Stimulated activated CD8-positive, alpha-beta memory T cell treated with anti-CD3 and anti-CD28 coated beads, Interleukin-12 subunit alpha, Interleukin-12 subunit beta, amount 100 ng/mL, for 24 hours (primary cell): ENCODE measurements at regions not wholly inside any gene's neighbourhood (a gene's known extent, or its start where the extent isn't known, plus 50 kb on each side); places are given as distances from the start of the nearest gene placed in this dataset.
"Not testable (repeated sequence)": the region's sequence is repeated elsewhere in the genome, so short reads cannot be mapped to it uniquely, and the experiment has no call there.

Source experiments
- DNase-seq: peaks from one replicate; pipeline ENCODE4 v3.0.0-alpha.2; 2020; ENCODE audit errors: extremely low read depth

DNA sequence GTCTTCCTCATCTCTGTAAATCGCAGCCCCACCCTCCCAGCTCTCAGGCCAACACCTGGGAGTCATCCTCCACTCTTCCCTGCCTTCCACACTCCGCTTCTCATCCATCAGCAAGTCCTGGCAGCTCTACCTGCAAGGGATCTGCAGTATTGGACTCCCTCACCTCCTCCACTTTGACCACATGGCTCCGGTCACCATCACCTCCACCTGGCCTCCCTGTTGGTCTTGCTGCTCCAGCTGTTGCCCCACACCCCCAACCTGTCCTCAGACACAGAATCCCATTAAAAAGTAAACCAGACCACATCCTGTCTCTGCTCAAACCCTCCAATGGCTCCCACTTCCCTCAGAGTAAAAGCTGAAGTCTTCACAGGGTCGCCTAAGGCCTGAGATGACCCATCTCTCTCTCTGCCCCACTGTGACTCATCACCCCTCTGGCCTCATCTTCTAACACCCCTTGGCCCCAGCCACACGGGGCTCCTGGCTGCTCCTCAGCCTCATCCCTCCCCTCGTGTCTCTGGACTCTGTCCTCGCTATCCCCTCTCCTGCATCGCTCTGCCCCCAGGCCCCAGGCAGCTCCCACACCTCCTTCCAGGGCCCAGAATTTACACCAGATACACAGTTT, 185.1 kb upstream of the SULF2 start:
- no peak for DNase-seq

DNA sequence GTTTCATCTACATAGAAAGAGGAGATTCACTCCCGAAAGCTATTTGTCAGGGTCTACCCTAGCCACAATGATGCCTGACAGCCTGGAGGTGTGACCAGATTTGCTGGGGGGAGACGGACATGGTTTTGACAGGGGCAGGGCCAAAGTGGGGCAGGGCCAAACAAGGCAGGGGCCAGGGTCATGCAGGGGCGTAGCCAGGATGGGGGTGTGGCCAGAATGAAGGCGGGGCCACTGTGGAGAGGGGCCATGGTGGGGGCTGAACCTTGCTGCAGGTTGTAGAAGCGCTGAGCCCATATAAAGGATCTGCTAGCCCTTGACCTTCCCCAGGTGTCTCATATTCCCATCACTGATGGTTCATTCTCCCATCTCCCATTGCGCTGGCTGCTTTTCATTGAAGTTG, 184.1 kb upstream of the SULF2 start:
- no peak for DNase-seq

DNA sequence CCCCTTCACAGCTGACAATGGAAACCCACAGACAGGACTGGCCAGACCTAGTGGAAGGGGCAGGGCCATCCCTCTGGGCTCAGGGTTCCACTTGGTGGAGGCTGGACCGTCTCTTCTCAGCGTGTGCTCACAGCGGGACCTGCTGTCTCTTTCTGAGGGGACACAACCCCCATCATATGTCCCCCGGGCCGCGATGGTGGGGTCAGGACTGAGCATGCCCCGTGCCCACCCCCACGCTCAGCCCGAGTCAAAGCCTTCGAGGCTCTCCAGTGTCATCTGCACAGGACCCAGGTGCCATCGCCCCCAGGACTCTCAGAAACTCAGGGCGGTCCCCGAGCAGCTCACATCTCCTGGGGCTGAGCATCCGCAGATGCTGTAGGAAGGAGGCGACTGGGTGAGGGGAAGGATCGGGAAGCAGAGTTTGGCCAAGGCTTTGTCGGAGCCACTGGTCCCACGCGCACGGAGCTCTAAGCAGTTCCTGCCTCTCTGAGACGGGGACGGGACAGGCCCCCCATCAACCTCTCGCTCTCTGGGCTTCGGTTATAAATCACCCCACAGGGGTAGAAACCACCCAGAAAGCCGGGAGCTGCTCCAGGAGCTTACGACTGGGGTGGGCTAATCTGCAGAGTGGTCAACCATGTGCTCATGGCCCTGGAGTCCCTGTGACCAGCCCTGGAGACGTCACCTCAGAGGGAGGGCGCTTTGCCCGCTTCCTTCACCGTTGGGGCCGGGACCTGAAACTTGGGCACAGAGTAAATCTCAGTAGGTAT, 183.4 kb upstream of the SULF2 start:
- DNase-seq: no peak

DNA sequence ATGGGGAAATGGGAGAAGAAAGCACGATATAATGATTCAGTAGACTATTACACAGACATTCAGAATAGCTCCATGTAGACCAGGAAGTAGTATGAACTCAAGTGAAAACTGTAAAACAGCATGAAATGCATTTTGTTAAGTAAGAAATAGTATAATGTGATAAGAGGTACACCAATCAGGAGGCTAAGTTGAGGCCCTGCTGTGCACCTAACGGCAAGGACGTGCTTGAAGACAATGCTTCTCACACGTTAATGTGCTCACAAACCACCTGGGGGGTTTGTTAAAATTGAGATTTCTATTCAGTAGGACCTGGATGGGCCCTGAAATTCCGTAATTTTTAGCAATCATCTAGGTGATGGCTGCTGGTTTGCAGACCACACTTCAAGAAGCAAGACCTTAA, 178.9 kb upstream of the SULF2 start:
- DNase-seq: no peak

DNA sequence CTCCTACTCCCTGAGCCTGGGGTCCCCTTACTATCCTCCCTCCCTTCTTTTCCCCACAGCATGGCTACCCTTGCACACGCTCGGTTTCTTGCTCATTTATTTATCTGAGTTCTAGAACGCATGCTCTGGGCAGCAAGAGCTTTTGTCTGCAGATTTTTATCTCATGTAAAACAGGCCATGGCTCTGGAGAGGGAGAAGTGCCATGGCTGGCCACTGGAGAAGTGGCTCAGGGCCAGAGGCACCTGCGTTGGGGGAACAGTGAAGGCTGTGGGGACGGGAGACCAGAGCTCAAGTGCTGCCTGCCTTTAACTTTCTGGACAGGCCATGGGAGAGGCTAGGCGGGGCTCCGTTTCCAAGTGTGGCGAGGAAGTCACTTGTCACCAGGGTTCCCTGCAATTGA, 177.7 kb upstream of the SULF2 start:
- DNase-seq: no peak

DNA sequence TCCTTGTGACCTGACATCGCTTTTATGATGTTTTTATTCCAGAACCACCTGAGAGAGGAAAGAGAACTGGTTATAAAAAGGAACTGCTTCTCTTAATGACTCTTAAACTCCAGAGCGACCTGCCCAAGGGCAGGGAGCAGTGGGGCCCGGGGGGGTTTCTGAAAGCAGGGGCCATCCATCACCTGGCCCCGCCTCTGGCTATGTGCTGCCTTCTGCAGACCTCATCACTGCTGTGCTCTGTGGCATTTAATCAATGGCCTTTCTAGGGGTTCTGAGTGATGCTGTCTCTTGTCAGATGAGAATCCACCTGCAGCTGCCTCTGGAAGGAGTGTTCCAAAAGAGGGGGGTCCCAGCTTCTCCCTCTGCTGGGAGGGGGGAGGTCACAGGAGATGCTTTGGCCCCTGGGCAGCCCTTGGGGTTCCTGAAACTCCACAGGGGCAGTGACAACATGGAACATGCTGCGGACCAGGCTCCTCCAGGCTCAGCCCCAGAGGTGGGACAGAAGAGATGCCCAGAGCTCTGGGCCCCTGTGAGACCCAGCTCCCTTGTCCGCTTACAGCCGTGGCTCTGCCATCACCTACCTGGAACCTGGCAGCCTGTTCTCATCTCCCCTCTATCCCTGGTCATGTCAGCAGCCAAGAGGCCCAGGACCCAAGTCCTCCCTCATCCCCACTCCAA, 177.1 kb upstream of the SULF2 start:
- DNase-seq: no peak

DNA sequence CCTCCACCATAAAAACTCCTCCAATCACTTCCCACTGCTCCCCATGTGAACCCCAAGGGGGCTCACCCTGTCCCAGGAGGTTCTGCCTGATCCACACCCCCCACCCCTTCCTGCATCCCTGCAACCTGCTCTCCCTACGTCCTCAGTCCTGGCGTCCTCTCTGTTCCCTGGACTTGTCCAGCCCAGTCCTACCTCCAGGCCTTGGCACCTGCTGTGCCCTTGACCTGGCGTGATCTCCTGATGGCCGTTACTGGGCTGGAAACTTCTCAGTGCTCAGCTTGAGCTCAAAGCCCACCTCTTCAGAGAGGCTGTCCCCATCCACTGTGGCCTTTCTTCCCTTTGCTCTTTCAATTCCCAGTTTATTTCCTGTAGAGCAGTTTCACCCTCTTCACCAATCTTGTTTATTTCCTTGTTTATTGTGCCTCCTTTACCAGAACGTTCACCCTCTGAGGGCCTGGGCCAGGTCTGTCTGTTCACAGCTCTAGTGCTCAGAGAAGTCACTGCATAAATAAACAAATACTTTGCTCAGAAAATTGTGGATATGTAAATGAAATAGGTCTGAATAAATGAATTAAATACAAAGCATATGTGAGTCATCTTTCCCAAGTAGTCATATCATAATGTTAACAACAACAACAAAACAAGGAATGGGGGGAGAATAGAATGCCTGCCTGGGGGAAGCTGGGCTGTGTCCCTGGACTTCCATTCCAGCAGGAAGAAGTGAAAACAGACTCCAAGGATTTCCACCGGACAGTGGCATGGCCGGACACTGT, 175.7 kb upstream of the SULF2 start:
- no peak for DNase-seq

DNA sequence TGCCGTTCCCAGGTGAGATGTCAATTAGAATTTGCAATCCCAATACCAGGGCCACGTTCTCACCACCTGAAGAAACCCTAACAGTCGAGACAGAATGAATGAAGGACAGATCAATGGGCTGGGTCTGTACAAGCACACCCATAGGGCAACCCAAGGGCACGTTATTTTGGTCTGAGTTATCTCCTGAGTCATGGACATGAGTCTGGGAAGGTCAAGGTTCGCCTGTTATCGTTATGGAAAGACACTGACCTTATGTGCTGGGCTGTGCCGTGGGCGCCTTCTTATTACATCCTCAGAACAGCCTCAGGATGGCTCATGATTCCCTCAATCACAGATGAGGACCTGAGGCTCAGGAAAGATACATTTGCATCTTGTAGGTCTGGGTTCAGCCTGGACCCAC, 175.0 kb upstream of the SULF2 start:
- DNase-seq: no peak

DNA sequence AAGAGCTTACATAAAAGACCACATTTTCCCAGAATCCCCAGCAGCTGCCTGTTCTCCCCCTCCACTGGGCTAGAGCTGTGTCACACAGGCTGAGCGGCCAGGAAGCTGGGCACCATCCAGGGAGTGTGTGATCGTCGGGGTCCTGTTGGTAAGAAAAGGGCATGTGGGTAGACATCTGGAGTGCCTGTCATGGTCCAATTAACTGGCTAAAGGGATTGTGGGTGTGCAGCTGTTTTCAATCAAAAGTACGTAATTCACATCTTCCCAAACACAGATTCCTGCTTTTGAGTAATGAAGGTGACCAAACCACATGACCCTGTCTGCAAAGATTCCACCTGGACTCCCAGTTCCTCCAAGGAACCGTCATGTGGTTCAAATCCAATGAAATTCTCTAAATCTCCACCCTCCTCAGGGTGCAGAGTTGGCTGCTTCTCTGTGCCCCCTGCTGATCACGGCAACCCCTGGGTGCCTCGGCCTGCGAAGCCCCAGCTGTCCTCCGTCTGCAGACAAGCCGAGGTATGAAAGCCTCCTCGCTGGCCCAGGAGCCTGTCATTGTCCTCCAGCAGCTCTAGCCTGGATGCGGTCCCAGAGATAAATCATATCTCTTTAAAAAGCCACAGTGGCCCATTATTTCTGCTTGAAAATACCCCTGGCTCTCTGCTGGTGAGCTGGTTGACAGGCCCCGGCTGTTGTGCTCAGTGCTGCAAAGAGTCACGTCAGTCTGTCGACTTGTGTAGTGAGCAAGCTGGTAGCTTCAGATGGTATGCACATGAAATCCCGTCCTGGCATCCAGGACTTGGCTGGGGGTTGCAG, 172.9 kb upstream of the SULF2 start:
- not testable (repeated sequence) for DNase-seq

DNA sequence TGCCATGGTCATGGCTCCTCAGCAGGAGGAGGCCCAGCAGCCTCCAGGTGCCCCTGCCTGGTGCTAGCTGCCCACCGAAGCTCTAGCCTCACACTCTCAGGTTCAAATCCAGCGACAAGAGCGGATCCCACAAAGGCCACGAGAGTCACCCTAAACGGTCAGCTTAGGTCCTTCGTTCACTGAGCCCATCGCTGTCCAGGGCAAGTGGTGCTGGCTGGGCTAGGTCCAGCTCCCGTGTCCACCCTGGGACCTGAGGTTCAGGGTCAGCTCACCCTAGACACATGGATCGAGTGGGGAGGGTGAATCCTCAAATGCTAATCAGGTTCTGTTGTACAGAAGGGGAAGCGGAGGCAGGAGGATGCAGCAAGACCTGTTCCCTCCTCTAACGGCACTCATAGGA, 171.9 kb upstream of the SULF2 start:
- no peak for DNase-seq

DNA sequence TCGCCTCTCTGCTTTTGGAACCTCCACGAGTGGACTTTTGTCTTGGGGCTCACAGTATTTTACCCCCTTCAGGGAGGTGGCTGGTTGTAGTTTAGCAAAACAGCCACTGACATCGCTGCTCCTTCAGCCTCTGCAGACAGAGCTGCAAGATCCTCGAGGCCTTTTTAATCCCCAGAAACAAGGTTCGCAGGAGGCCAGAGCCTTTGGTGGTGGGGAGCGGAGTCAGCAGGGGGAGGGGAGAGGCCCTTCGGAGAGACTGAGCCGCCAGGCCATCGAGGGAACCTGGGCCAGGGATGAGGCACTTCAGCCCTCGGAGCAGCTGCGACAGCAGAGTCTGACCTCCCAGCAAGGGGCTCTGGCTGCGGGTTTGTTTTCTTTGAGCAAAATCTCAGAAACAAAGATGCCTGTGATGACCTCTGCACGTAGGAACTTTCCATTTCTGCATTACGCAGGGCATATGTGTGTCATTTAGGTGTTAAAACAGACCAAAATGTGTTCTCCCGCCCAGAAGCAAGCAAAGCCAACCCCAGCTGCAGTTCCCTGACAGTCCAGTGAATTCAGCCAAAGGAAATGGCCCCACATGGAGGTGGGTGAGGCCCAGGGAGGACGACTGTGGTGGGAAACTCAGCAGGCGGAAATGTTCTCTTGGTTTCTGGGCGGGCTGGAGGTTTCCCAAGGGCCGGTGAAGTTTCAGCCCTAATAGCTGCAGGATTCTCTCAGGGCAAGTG, 171.2 kb upstream of the SULF2 start:
- no peak for DNase-seq

DNA sequence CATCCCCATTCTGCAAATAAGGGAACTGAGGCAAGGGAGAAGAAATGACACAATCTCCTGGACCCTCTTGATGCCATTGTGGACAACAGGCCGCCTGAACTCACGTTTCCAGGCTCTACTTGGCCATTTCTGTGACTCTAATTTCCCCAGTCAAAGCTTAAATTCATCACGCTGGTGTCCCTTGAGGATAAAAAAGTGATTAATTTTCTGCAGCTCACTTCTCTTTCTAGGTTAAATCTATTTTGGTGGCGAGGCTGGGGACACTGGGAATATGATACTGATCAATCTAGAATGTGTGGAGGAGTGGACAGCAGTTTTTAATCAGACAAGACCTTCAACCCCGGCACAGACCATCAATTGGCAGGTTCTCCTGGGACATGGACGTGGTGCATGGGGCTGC, 168.2 kb upstream of the SULF2 start:
- DNase-seq: no peak

DNA sequence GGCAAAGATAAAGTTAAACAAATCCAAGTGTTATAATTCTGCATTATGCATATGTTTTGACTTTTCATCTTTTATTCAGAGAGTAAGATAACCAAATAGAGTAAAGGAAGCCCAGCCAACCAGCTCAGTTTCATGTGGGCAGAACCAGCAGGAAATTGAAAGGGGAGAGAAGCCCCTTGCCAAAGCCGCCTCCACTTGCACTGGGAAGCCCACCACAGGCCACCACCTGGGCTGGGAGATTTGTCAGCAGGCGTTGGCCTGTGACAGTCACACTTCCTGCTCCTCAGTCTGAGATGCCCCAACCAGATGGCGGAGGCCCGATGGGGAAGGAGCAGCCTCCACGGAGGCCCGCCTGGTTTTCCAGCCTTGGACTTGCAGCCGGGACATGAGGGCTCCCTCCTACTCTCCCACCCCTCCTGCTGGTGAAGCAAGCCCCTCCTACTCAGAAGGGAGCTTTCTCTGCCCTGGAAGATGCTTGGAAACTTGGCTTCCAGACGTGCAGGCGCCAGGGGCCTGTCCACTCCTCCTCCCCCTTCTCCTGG, 166.8 kb upstream of the SULF2 start:
- no peak for DNase-seq

DNA sequence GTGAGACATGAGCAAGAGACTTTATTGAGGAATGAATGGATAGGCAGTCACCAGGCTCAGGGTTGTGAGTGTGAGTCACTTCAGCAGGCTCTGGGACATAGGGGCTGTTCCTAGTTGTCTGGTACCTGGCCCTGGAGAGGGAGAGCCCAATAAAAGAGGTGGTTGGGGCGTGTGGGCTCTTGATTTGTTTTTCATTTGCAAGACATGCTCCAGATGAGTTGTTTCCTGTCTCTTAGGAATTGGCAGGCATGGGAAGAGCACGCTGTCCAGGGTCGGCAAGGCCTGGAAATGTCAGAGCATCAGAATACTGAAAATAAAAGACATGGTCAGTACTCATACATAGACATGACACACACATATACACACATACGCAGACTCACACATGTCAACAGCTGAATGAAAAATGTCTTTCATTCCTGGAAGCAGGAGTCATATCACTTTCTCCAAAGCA, 166.3 kb upstream of the SULF2 start:
- DNase-seq: no peak

DNA sequence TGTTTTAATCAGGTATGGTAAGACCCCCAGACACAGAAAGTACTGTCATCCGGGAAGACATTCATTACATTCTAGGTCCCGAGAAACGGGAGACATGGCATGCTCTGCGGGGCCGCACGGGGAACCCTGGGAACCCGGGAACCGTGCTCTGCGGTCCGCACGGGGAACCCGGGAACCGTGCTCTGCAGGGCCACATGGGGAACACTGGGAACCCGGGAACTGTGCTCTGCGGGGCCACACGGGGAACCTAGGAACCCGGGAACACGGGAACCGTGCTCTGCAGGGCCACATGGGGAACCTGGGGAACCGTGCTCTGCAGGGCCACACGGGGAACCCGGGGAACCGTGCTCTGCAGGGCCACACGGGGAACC, 165.6 kb upstream of the SULF2 start:
- no peak for DNase-seq

DNA sequence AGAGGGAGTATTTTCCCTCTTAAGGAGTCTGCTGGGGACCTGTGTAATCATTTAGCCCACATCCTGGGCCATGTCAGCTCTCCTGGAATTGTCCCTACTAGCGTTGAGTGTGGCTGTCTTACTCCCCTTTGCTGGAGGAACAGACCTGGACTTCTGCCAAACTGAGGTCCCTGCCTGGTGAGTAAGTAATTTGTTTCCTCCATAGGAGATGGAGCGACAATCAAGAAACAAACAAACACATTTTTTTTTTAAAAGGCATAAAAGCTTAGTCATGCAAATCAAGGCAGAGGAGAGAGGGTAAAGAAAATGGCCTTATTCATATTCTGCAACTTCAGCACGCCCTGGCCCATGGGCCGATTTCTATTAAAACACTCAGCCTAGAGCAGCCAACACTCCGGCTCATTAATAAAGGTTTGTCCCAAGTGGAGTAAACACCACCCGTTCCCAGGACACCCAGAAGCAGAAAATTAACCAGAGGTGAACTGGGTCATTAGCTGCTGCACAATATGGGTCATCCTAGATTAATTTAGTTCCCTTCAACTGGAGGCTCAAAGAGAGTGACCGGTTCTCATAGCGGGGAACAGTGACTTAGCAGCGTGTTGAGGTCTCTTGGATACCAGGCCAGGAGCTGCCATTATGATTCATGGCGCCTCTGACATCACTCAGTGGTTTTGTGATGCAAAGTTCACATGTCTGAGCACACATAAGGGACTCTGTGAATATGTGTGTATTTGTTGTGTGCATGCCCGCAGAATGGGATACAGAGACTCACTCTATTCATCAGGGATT, 165.0 kb upstream of the SULF2 start:
- no peak for DNase-seq

DNA sequence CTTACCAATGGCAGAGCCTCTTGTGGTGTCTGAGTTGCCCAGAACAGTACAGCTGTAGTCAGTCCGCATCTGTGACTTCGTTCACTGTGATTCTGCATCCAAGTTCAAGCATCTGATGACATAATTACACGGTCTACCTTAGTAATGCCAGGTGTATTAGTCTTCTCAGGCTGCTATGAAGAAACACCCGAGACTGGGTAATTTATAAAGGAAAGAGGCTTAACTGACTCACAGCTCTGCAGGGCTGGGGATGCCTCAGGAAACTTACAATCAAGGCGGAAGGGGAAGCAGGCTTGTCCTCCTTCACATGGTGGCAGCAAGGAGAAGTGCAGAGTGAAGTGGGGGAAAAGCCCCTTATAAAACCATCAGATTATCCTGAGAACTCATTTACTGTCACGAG, 163.9 kb upstream of the SULF2 start:
- DNase-seq: no peak

DNA sequence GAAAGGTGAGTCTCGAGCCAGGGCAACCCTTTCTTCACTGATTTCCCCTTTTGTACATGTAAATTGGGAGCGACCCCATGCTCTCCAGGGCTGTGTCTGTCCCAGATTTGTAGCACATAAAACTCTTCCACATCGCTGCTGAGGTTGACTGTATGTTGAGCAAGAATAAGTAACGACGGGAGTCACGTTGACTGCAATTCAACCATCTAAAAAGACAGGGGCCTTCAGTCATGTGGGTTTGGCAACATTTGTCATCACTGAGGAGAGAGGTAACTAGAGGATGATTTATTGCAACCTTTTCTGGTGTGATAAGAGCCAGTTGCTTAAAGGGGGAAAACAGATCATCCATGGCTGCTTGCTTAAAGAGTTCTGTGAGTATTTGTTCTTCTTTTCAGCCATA, 159.4 kb upstream of the SULF2 start:
- no peak for DNase-seq

DNA sequence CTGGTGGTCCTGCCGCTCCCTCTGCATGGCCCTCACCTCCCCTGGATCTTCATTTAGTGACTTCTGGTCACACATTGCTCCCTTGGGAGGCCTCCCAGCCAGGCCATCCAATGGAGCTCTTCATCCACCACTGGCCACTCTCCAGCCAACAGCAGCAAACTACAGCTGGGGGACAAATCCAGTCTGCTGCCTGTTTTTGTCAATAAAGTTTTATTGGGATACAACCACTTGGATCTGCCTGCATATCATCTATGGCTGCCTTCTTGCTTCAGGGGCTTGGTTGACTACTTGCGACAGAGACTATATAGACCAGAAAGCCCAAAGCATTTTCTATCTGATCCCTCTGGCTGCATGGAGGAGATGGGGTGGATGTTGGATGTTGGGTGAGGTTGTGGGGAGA, 156.6 kb upstream of the SULF2 start:
- no peak for DNase-seq
